IPS DF 4.7 (cell line): ENCODE measurements at regions not wholly inside any gene's neighbourhood (a gene's known extent, or its start where the extent isn't known, plus 50 kb on each side); places are given as distances from the start of the nearest gene placed in this dataset.
"Not testable (repeated sequence)": the region's sequence is repeated elsewhere in the genome, so short reads cannot be mapped to it uniquely, and the experiment has no call there.

Experiments used
- DNase-seq: peaks from one replicate; pipeline ENCODE4 v3.0.0-alpha.2; 2013; ENCODE audit warnings: low spot score; ENCODE audit errors: extremely low read depth

GRCh38 chr12:58069268-58069963 lies 128.0 kb downstream of the ATP23 start:
- DNase-seq, result no peak

- DNase-seq, result no peak
Measured at GRCh38 chr12:58071994-58072393, 130.6 kb downstream of the ATP23 start.

- DNase-seq, result no peak
Measured at GRCh38 chr12:58074259-58074658, 132.9 kb downstream of the ATP23 start.

- DNase-seq, result no peak
Measured at GRCh38 chr12:58079806-58080205, 138.4 kb downstream of the ATP23 start.

- no peak for DNase-seq
Measured at GRCh38 chr12:58081488-58081887, 140.1 kb downstream of the ATP23 start.

GRCh38 chr12:58082996-58083395 lies 141.6 kb downstream of the ATP23 start:
- DNase-seq, result no peak

- DNase-seq, result no peak
Measured at GRCh38 chr12:58086006-58086405, 144.6 kb downstream of the ATP23 start.

GRCh38 chr12:58086930-58087329 lies 145.6 kb downstream of the ATP23 start:
- no peak for DNase-seq

GRCh38 chr12:58087423-58088127 lies 146.2 kb downstream of the ATP23 start:
- DNase-seq, result no peak

- DNase-seq, result no peak
Measured at GRCh38 chr12:58089588-58089987, 148.2 kb downstream of the ATP23 start.

- no peak for DNase-seq
Measured at GRCh38 chr12:58090685-58091084, 149.3 kb downstream of the ATP23 start.

- DNase-seq, result no peak
Measured at GRCh38 chr12:58095002-58095401, 153.6 kb downstream of the ATP23 start.

GRCh38 chr12:58097741-58098140 lies 156.4 kb downstream of the ATP23 start:
- no peak for DNase-seq

- DNase-seq, result no peak
Measured at GRCh38 chr12:58099476-58099875, 158.1 kb downstream of the ATP23 start.

- DNase-seq, result no peak
Measured at GRCh38 chr12:58104351-58104755, 163.0 kb downstream of the ATP23 start.

GRCh38 chr12:58105225-58106119 lies 164.1 kb downstream of the ATP23 start:
- no peak for DNase-seq

- no peak for DNase-seq
Measured at GRCh38 chr12:58106195-58106594, 164.8 kb downstream of the ATP23 start.

- no peak for DNase-seq
Measured at GRCh38 chr12:58117201-58117600, 175.8 kb downstream of the ATP23 start.

- DNase-seq, result no peak
Measured at GRCh38 chr12:58117667-58118066, 176.3 kb downstream of the ATP23 start.

GRCh38 chr12:58125761-58126160 lies 184.4 kb downstream of the ATP23 start:
- DNase-seq, result not testable (repeated sequence)

- no peak for DNase-seq
Measured at GRCh38 chr12:58131986-58132755, 190.8 kb downstream of the ATP23 start.
